GM18519 (cell line): ENCODE measurements at regions not wholly inside any gene's neighbourhood (a gene's known extent, or its start where the extent isn't known, plus 50 kb on each side); places are given as distances from the start of the nearest gene placed in this dataset.

Source experiments
- ATAC-seq: cut with Tn5 transposase; IDR thresholded peaks from one replicate; pipeline ENCODE4 v1.9.1; 2021; ENCODE audit warnings: mild to moderate bottlenecking, moderate library complexity; ENCODE audit not compliant: unreplicated experiment, low FRiP score

GRCh38 chrX:121958886-121959285 is 911.5 kb downstream of the GLUD2 start:
- no peak for ATAC-seq

GRCh38 chrX:121975671-121976070 is 928.3 kb downstream of the GLUD2 start:
- no peak for ATAC-seq

- no peak for ATAC-seq
Observed at GRCh38 chrX:121987163-121987562, 939.8 kb downstream of the GLUD2 start.

GRCh38 chrX:121987835-121988234 is 940.4 kb downstream of the GLUD2 start:
- no peak for ATAC-seq

- no peak for ATAC-seq
Observed at GRCh38 chrX:122004127-122004526, 956.7 kb downstream of the GLUD2 start.

- ATAC-seq: no peak
Observed at GRCh38 chrX:122026665-122027064, 979.3 kb downstream of the GLUD2 start.

- no peak for ATAC-seq
Observed at GRCh38 chrX:122046226-122046625, 998.8 kb downstream of the GLUD2 start.

GRCh38 chrX:122046815-122047214 is 999.4 kb downstream of the GLUD2 start:
- ATAC-seq: no peak

- ATAC-seq: no peak
Observed at GRCh38 chrX:122047261-122047660, 999.9 kb downstream of the GLUD2 start.

GRCh38 chrX:122055460-122055859 is 1008.0 kb downstream of the GLUD2 start:
- no peak for ATAC-seq

- ATAC-seq: no peak
Observed at GRCh38 chrX:122055979-122056715, 1008.7 kb downstream of the GLUD2 start.

GRCh38 chrX:122076241-122076640 is 1028.8 kb downstream of the GLUD2 start:
- no peak for ATAC-seq

GRCh38 chrX:122078079-122078478 is 1030.7 kb downstream of the GLUD2 start:
- no peak for ATAC-seq

- no peak for ATAC-seq
Observed at GRCh38 chrX:122087341-122087740, 1039.9 kb downstream of the GLUD2 start.

GRCh38 chrX:122091571-122091970 is 1044.2 kb downstream of the GLUD2 start:
- ATAC-seq: no peak

- ATAC-seq: no peak
Observed at GRCh38 chrX:122092360-122092759, 1045.0 kb downstream of the GLUD2 start.

GRCh38 chrX:122092978-122093377 is 1045.6 kb downstream of the GLUD2 start:
- ATAC-seq: no peak

- no peak for ATAC-seq
Observed at GRCh38 chrX:122094611-122095010, 1047.2 kb downstream of the GLUD2 start.

GRCh38 chrX:122113376-122113775 is 1066.0 kb downstream of the GLUD2 start:
- no peak for ATAC-seq

- ATAC-seq: no peak
Observed at GRCh38 chrX:122113896-122114295, 1066.5 kb downstream of the GLUD2 start.

GRCh38 chrX:122115604-122116003 is 1068.2 kb downstream of the GLUD2 start:
- ATAC-seq: no peak

- no peak for ATAC-seq
Observed at GRCh38 chrX:122119361-122119760, 1064.7 kb upstream of the GRIA3 start.

- no peak for ATAC-seq
Observed at GRCh38 chrX:122122274-122122673, 1061.8 kb upstream of the GRIA3 start.
